HG03457 (cell line): ENCODE measurements at regions not wholly inside any gene's neighbourhood (a gene's known extent, or its start where the extent isn't known, plus 50 kb on each side); places are given as distances from the start of the nearest gene placed in this dataset.

Experiments
- ATAC-seq: cut with Tn5 transposase; IDR thresholded peaks from one replicate; pipeline ENCODE4 v1.9.1; 2021; ENCODE audit warnings: moderate number of reproducible peaks; ENCODE audit not compliant: unreplicated experiment

DNA sequence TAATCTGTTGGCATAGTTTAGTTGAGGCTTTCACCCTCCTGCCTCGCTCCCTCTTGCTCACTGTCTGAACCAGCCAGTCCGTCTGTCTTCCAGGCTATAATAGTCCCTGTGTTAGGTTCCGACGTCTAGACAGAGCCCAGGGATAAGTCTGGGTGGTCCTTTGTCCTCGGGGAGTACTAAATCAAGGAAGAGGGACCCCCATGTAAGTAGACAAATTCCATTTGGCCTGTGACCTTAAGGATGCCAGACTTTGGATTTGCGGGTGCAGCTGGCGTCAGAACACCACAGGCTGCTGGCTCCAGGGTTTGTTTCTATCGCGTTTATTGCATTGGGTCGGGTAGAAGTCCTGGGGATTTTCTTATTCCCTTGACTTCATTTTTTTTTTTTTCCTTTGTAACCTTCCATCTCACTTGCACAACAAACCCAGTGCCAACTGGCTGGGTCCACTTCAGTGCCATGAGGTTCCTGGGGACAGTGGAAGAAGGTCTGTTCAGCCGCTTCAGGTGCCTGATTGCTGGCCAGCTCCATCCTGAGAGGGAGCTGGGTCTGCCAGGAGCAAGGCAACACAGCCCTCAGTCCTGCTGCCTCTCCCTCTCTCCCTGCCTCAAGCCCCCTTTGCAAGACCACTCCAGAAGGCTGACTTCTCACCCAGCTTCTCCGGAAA is 95.4 kb upstream of the KLHL25 start:
- ATAC-seq = no peak

- no peak for ATAC-seq
Observed at GRCh38 chr15:85890620-85890980, 95.9 kb upstream of the KLHL25 start.

- no peak for ATAC-seq
Observed at GRCh38 chr15:85891470-85891869, 96.7 kb upstream of the KLHL25 start.

DNA sequence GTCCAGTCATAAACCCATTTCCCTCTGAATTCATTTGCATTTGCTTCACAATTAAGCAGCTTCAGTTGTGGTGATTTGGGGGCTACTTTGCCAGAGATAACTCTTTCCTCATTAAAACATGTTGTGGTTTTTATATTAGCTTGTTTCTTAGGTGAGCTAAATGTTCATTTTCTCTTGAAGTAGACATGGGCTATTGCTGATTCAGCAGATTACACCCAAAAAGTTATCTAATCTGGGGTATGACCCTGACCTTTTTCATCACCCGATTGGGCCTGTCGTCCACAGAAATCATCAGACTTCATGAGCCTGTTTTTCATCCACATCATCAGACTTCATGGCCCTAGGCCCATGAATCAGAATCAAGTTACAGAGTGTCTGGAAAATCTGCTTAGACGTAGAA is 97.5 kb upstream of the KLHL25 start:
- ATAC-seq = no peak

DNA sequence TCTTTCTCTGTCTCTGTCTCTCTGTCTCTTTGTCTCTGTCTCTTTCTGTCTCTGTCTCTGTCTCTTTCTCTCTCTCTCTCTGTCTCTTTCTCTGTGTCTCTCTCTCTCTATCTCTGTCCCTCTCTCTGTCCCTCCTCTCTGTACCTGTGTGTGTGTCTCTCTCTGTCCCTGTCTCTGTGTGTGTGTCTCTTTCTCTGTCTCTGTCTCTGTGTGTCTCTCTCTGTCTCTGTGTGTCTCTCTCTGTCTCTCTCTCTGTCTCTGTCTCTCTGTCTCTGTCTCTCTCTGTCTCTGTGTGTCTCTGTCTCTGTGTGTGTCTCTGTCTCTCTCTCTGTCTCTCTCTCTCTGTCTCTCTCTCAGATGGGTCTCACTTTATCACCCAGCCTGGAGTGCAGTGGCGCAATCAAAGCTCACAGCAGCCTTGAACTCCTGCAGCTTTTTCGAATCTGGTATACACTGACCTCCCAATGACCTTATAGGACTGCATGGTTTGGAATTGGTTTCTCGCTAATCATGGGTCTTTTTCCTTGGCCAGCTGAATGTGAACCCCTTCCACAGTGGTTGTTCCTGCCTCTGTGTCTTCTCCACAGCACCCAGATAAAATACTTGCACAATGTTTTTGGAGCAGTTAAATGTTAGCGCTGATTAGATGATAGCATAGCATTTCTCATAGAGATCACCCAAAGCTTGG is 102.6 kb upstream of the KLHL25 start:
- ATAC-seq = no peak

- ATAC-seq = no peak
Observed at GRCh38 chr15:85897895-85898717, 103.4 kb upstream of the KLHL25 start.

GRCh38 chr15:85899927-85900326 is 105.2 kb upstream of the KLHL25 start:
- no peak for ATAC-seq

GRCh38 chr15:85905751-85906450 is 111.2 kb upstream of the KLHL25 start:
- ATAC-seq = no peak

DNA sequence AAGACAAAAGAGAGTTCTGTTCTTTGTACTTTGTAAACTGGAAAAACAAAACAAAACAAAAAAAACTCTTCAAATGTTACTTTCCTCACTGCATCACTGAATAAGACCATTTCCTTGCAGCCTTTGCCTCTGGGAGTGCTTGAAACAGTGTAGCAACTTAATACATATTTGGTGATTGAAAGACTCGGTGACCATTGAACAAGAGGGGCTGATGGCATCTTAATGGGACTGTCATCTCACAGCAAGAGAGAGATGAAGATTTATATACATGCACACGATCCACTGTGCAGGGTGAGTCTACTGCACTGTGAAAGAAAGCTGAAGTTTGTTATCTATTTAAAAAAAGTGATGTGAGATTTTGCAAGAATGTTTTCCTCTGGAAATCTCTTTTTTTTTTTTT is 111.9 kb upstream of the KLHL25 start:
- no peak for ATAC-seq

GRCh38 chr15:85910834-85911233 is 116.1 kb upstream of the KLHL25 start:
- no peak for ATAC-seq

- no peak for ATAC-seq
Observed at GRCh38 chr15:85913461-85913860, 118.7 kb upstream of the KLHL25 start.

- ATAC-seq = no peak
Observed at GRCh38 chr15:85920956-85921355, 126.2 kb upstream of the KLHL25 start.

- no peak for ATAC-seq
Observed at GRCh38 chr15:85924088-85924487, 129.4 kb upstream of the KLHL25 start.

DNA sequence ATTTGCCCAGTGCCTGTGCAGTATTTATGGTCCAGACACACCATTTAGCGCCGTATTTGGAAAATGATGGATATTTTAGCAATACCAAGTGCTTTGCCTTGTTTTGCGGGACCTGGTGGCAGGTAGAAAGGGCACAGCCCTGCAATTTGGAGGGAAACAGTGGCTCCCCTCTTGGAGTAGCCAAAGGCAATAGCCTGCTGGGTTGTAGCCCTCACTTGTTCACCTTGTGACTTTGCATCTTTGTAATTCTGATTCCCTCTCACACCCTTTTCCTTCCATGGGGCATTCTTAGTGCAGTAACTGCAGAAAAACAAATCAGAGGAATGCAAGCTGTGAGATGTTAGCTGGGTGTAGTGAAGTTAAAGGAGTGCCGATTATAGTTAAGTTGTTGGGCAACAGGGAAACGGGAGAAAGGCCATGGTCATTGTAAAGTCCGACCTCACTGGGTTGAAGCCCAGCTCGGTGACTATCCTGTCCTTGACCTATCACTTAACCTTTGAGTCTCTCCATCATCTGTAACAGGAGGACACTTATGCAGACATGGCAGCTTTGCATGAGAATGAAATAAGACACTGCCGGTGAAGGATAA is 131.0 kb upstream of the KLHL25 start:
- ATAC-seq = no peak

DNA sequence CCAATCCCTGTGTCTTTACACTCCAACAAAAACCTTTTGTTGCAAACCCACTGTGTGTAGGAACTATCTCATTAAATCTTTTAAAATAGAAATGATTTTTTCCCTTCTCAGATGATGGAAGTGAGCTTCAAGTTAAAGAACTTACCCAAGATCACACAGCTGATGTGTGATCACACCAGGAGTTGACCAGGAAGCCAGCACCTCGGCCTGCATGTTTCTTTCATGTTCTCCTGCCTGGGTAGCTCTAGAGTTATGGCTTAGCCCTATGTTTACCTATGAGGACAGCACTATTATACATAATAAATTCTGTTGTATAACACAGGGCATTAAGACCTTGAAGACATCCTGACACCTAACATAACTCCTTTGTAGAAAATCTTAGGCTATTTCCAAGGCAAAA is 132.1 kb upstream of the KLHL25 start:
- ATAC-seq = no peak

DNA sequence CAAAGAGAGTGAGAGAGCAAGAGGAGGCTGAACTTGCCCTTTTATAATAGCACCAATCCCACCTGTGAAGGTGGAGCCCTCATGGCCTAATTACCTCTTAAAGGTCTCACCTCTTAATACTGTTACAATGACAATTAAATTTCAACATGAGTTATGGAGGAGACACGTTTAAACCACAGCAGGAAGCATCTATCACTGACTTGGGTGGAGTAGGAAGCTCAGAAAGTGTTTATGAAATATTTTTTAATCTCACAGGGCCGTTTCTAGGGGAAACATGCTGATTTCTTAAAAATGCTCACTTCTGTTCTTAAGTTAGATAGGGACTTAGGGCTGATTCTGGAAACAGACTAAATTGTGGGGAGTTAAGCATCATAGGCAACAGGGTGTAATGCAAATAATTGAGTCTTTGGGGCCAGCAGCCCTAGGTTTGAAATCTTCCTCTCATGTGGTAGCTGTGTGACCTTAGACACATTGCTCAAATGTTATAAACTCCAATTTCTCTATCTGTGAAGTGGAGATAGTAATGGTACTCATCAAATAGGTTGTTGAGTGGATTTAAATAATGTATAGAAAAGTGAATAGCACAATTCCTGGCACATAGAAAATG is 133.3 kb upstream of the KLHL25 start:
- ATAC-seq = no peak

DNA sequence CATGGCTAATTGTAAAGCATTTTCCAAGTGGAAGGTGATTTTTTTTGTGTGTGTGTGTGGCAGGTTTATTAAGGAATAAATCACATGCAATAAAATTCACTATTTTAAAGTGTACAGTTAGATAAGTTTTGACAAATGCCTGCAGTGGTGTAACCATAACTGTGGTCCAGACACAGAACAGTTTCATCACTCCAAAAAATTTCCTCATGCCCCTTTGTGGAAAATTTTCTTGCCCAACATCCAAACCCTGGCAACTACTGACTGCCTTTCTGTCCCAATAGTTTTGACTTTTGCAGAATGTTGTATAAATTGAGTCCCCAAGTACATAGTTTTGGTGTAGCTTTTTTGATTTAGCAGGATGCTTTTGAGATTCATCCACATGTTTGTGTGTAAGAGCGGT is 135.1 kb upstream of the KLHL25 start:
- no peak for ATAC-seq

DNA sequence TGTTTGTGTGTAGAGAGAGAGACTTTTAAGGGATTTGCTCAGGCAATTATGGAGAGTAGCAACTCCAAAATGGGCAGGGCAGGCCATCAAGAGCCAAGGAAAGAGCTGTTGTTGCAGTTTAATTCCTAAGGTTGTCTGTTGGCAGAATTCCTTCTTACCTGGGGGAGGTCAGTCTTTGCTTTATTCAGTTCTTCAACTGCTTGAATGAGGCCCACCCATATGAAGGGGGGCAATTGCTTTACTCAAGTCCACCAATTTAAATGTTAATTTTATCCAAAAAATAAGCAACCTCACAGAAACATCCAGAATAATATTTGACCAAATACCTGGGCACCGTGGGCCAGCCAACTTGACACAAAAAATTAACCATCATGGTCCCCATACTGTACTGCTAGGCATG is 137.7 kb upstream of the KLHL25 start:
- no peak for ATAC-seq

DNA sequence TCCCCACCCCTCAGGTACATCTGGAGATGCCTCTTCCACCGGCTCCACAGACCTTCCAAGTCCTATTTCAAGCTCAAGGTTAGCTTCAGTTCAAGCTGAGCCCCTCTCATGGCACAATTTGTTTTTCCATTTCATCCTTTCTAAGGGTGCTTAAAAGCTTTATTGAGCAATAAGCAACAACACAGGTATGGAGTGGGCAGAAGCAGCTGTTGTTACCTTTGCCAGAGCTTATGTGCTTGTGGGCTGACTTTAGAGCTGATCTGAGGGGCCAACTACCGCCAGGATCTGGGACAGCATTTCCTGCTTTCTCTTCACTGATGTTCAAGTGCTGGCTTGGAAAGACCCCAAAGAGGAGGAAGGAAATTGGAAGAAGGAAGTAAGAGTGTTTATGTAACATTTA is 140.0 kb upstream of the KLHL25 start:
- no peak for ATAC-seq

DNA sequence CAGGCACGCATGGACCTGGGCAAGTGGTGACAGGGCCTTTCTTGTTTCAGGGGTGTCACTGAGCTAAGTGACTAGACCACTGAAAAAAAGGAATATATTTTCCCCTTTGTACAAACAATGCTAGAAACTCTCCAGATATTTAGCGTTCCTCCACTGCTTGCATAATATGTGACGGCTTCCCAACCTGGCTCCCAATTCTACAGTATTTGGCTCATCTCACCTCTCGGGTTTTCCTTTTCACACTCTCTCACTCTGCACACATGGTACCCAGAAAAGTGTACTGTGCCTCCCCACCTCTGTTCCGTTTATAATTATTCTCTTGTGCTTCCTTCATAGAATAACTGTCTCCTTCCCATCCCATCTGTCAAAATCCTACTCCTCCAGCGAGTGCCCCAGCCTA is 140.5 kb upstream of the KLHL25 start:
- ATAC-seq = no peak

DNA sequence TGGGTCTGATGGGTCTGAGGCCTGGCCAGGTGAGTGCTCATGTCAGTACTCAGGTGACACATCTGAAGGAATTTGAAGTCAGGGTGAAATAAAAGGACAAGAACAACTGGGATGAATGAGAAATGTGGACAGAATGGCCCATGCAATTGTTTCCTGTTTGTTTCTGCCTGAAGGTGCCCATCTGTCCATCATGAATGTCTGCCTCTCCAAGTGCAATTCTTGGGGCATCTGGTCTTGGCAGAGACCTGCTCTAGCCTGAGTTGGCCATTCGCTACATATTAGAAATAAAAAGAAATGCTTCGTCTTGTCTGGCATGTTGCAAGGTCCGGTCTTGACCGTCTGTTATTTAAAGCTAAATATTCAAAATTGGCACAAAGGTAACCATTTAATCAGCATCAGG is 142.0 kb upstream of the AGBL1 start:
- no peak for ATAC-seq
